HCT116 (cell line): ENCODE measurements at regions not wholly inside any gene's neighbourhood (a gene's known extent, or its start where the extent isn't known, plus 50 kb on each side); places are given as distances from the start of the nearest gene placed in this dataset.

ENCODE experiments used
- CTCF ChIP-seq, 3 experiments: fragments of 200-600 bp in 1 of 3; sonication (generic) in 1 of 3; IDR thresholded peaks in 2 of 3; conservative IDR thresholded peaks in 1 of 3; 2 replicates each; pipeline ENCODE4 v1.5.1; 2012 to 2017; ENCODE audit warnings: low read depth in 2 of 3, low read length in 2 of 3, antibody characterized with exemption in 1 of 3, borderline replicate concordance in 1 of 3, control low read depth in 1 of 3, mild to moderate bottlenecking in 1 of 3, mixed read lengths in 1 of 3, mixed run types in 1 of 3, moderate library complexity in 1 of 3; ENCODE audit not compliant: insufficient read depth in 1 of 3
- EZH2 ChIP-seq: fragments of 200-600 bp; sonication (generic); IDR thresholded peaks from 2 replicates; pipeline ENCODE4 v1.6.1; 2017; ENCODE audit warnings: antibody characterized with exemption, mixed run types

GRCh38 chr2:200756618-200757321 is 54.9 kb upstream of the BZW1 start:
- TF ChIP-seq CTCF (IDR thresholded peaks at IDR 0.05 in 2 of 3, conservative IDR thresholded peaks at IDR 0.05 in 1 of 3; ENCODE audit: borderline replicate concordance in 1 of 3, insufficient read depth in 1 of 3, low read depth in 2 of 3, low read length in 2 of 3) = no peak
- TF ChIP-seq EZH2 = no peak
